K562 (cell line): ENCODE measurements at regions not wholly inside any gene's neighbourhood (a gene's known extent, or its start where the extent isn't known, plus 50 kb on each side); places are given as distances from the start of the nearest gene placed in this dataset.

Experiments
- ATAC-seq: fragments of 200-7000 bp; cut with Tn5 transposase; 3 replicates; pipeline ENCODE4 v1.9.1; 2020; ENCODE audit warnings: moderate library complexity
- BruUV-seq: library from RNA; stranded (reverse); fragments of 400-500 nt; replicated peaks from 2 replicates; lab custom pipeline; 2021; lab: Mats Ljungman, UMichigan
- CTCF ChIA-PET: fragments of 300-600 bp; formaldehyde crosslinking; extraction: SDS; loops from one replicate; lab custom pipeline; 2021; ENCODE audit warnings: low intra/inter-chr PET ratio; lab: Yijun Ruan, JAX
- POLR2A ChIA-PET: fragments of 300-600, 350-650 bp; sonication (Branson Sonifier 250); formaldehyde crosslinking; extraction: SDS; loops from one replicate; lab custom pipeline; 2021; ENCODE audit warnings: antibody characterized with exemption, inconsistent platforms; lab: Yijun Ruan, JAX
- DNase-seq, 4 experiments: peaks; one replicate each; pipeline versions ENCODE4 v3.0.0 to v3.0.0-alpha.2; 2011 to 2018; ENCODE audit warnings: low spot score in 3 of 4, mixed read lengths in 3 of 4; ENCODE audit errors: extremely low read depth in 1 of 4
- FAIRE-seq: peaks from 2 replicates; lab custom pipeline; 2011; peaks lifted over from hg19 to GRCh38; lab: Jason Lieb, UNC
- H2AFZ ChIP-seq: 2 replicates; pipeline ENCODE4 v1.6.0; 2011; ENCODE audit warnings: low read depth, low read length, control low read depth, inconsistent platforms
- H3K27ac ChIP-seq: fragments of 200-600 bp; 3 replicates; pipeline ENCODE4 v1.8.0; 2011; ENCODE audit warnings: low read depth, mild to moderate bottlenecking, control low read depth, inconsistent platforms, low read length, moderate library complexity, mixed read lengths; ENCODE audit errors: extremely low read depth
- H3K27me3 ChIP-seq, 2 experiments: fragments of 300-600 bp in 1 of 2; 2 replicates in 1 of 2; 3 replicates in 1 of 2; pipeline versions ENCODE4 v1.6.0 to v1.8.0; 2011; ENCODE audit warnings: inconsistent platforms in 2 of 2, low read length in 2 of 2, mild to moderate bottlenecking in 1 of 2, mixed read lengths in 1 of 2, moderate library complexity in 1 of 2; ENCODE audit not compliant: control insufficient read depth in 2 of 2, insufficient read depth in 2 of 2
- H3K36me3 ChIP-seq: fragments of 300-600 bp; 3 replicates; pipeline ENCODE4 v1.8.0; 2011; ENCODE audit warnings: mild to moderate bottlenecking, low read length, inconsistent platforms; ENCODE audit not compliant: control insufficient read depth, insufficient read depth
- H3K4me1 ChIP-seq, 2 experiments: fragments of 200-600 bp in 1 of 2; replicated peaks in 1 of 2; 2 replicates in 1 of 2; 3 replicates in 1 of 2; pipeline versions ENCODE4 v1.5.1 to v1.8.0; 2011; ENCODE audit warnings: inconsistent platforms in 2 of 2, low read length in 2 of 2, mild to moderate bottlenecking in 1 of 2, mixed read lengths in 1 of 2, moderate library complexity in 1 of 2; ENCODE audit not compliant: control insufficient read depth in 2 of 2, insufficient read depth in 2 of 2
- H3K4me2 ChIP-seq: 2 replicates; pipeline ENCODE4 v1.6.1; 2011; ENCODE audit warnings: low read length, control low read depth, inconsistent platforms, mixed read lengths; ENCODE audit not compliant: insufficient read depth
- H3K4me3 ChIP-seq: fragments of 200-600 bp; sonication (generic), shearing (Covaris generic); 2 replicates; pipeline ENCODE4 v1.5.1; 2016; ENCODE audit warnings: control low read depth, inconsistent platforms
- H3K79me2 ChIP-seq: fragments of 200-600 bp; 3 replicates; pipeline ENCODE4 v1.8.0; 2011; ENCODE audit warnings: low read length, inconsistent platforms; ENCODE audit not compliant: control insufficient read depth, insufficient read depth
- H3K9ac ChIP-seq, 2 experiments: 2 replicates each; pipeline versions ENCODE4 v1.6.0 to v1.6.1; 2011; ENCODE audit warnings: low read depth in 2 of 2, low read length in 2 of 2, control low read depth in 1 of 2, inconsistent platforms in 1 of 2, mild to moderate bottlenecking in 1 of 2, mixed read lengths in 1 of 2; ENCODE audit not compliant: insufficient read depth in 1 of 2
- H3K9me1 ChIP-seq: one replicate; pipeline ENCODE4 v1.6.0; 2011; ENCODE audit warnings: inconsistent platforms, mild to moderate bottlenecking, low read length, moderate library complexity; ENCODE audit not compliant: control insufficient read depth, insufficient read depth
- H3K9me3 ChIP-seq: replicated peaks from 2 replicates; pipeline ENCODE4 v1.5.1; 2011; ENCODE audit warnings: low read depth, low read length, inconsistent platforms; ENCODE audit not compliant: control insufficient read depth, insufficient read depth
- H4K20me1 ChIP-seq: replicated peaks from 2 replicates; pipeline ENCODE4 v1.6.1; 2011; ENCODE audit warnings: low read length, inconsistent platforms, mixed read lengths; ENCODE audit not compliant: control insufficient read depth, insufficient read depth
- AFF4 ChIP-seq: sonication (generic); formaldehyde crosslinking; IDR thresholded peaks from 2 replicates; pipeline ENCODE4 v1.8.0; 2023; ENCODE audit warnings: mild to moderate bottlenecking, missing genetic modification reagents
- PKNOX1 ChIP-seq: fragments of 450-650 bp; IDR thresholded peaks from 2 replicates; pipeline ENCODE4 v1.6.1; 2016
- SAFB2 ChIP-seq: fragments of 200-400 bp; formaldehyde crosslinking; IDR thresholded peaks from 2 replicates; pipeline ENCODE4 v1.6.1; 2018; ENCODE audit warnings: borderline replicate concordance, low read length, low read depth, moderate library complexity; ENCODE audit not compliant: severe bottlenecking
- ZNF133 ChIP-seq: fragments of 250-450 bp; sonication (Bioruptor Pico); IDR thresholded peaks from 2 replicates; pipeline ENCODE4 v1.4.0; 2020; ENCODE audit warnings: mild to moderate bottlenecking
- ZNF512 ChIP-seq: IDR thresholded peaks from 2 replicates; pipeline ENCODE4 v1.6.1; 2016; ENCODE audit warnings: missing genetic modification characterization, missing compliant biosample characterization
- WGBS: fragments of 100-300 bp; shearing (Covaris generic); methylation state at CpG from one replicate; pipeline ENCODE4 v1.1.6; 2016; ENCODE audit warnings: low coverage, mixed read lengths; ENCODE audit not compliant: insufficient coverage; ENCODE audit errors: missing lambda C conversion rate; 5-methylcytosine and 5-hydroxymethylcytosine counted together
- in situ Hi-C: fragments of 300-500 bp; cut with MboI; formaldehyde crosslinking; loops from 4 replicates; pipeline ENCODE4 v1.15.0; 2018; ENCODE audit warnings: inconsistent platforms, mixed read lengths
- intact Hi-C: fragments of 100-400 bp; cut with micrococcal nuclease; formaldehyde crosslinking; loops from 2 replicates; pipeline ENCODE4 v1.14.2; 2022

- no TSS peak for BruUV-seq
- POLR2A ChIA-PET: no interaction called here
- no peak for ATAC-seq
- no peaks in the 10 kb centered on the region for H3K9me1 ChIP-seq
- TF ChIP-seq PKNOX1: no peak
- no peak for TF ChIP-seq ZNF133 (CRISPR knock-in tag)
- TF ChIP-seq ZNF512 (tag): no peak
- TF ChIP-seq SAFB2: no peak
- no peak for TF ChIP-seq AFF4 (CRISPR knock-in tag)
- TF ChIP-seq, all 486 proteins: peak for 0
- CTCF ChIA-PET: no interaction called here
- H3K27me3 ChIP-seq: no peaks in the 10 kb centered on the region
- DNase-seq (no peak), FAIRE-seq (no peak)
- H2AFZ ChIP-seq: no peak overlapping the region
- H3K4me2 ChIP-seq: no peak overlapping the region
- no peaks in the 10 kb centered on the region for H3K4me1 ChIP-seq
- H3K4me3 ChIP-seq: no peak overlapping the region
- intact Hi-C loops: no loop called here
- H3K36me3 ChIP-seq: no peaks in the 10 kb centered on the region
- H3K27ac ChIP-seq: no peak overlapping the region
- 0% methylated on average over 3 of the region's 3 CpGs for WGBS
- in situ Hi-C loops: no loop called here
- no peaks in the 10 kb centered on the region for H4K20me1 ChIP-seq
- H3K9me3 ChIP-seq: no peaks in the 10 kb centered on the region; the same call in 1 of the 2 replicates
- H3K9ac ChIP-seq: no peak overlapping the region
- no peaks in the 10 kb centered on the region for H3K79me2 ChIP-seq
Measured at GRCh38 chr7:83796760-83797159, 147.8 kb upstream of the SEMA3E start.
